ENCODE measurements at regions not wholly inside any gene's neighbourhood (a gene's known extent, or its start where the extent isn't known, plus 50 kb on each side); places are given as distances from the start of the nearest gene placed in this dataset.

DNA sequence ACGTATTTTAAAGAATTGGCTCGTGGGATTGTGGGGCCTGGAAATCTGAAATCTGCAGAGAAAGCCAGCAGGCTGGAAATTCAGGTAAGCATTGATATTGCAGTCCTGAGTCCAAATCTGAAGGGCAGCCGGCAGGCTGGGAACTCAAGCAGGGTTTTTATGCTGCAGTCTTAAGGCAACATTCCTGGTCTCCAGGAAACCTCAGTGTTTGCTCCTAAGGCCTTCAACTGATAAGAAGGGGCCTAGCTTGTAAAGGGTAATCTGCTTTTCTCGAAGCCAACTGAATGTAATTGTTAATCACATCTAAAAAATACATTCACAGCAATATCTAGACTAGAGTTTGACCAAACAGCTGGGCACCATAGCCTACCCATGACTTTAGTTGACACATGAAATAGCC, 154.4 kb downstream of the EFNB2 start:
- DNase-seq: no peak

- DNase-seq: no peak
Measured at GRCh38 chr13:106377931-106378662, 157.4 kb downstream of the EFNB2 start.

- no peak for DNase-seq
Measured at GRCh38 chr13:106377341-106377740, 158.1 kb downstream of the EFNB2 start.

DNA sequence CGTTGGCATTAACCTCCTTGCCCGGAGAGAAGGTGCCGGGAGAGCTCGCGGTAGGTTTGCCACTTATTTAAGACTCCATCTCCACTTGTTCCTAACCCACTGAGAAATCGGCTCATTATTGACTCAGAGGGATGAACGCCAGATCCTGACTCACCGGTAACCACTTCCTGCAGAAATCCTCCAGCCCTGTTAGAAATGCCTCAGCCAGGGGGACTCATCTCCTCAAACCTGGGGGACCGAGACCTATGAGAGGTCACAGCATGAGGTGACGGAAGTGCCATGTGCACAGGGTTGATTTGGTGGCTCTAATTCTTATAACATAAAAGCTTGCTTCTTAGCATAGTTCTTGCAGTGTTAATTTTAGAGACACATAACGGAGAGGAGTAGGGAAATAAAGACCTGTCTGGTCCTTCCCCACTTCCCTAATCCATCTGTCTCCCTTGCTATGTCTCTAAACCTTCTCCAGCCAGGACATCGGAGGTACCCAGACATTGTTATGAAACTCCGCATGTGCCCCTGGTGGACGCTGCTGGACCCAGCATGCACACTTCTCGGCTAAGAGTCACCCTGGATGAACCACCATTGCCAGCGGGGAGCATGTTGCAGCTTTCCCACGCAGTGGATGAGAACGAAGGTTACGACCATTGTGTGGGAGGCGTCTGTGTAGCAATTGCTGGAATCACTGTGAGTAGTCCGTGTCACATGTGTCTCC, 158.9 kb downstream of the EFNB2 start:
- no peak for DNase-seq

DNA sequence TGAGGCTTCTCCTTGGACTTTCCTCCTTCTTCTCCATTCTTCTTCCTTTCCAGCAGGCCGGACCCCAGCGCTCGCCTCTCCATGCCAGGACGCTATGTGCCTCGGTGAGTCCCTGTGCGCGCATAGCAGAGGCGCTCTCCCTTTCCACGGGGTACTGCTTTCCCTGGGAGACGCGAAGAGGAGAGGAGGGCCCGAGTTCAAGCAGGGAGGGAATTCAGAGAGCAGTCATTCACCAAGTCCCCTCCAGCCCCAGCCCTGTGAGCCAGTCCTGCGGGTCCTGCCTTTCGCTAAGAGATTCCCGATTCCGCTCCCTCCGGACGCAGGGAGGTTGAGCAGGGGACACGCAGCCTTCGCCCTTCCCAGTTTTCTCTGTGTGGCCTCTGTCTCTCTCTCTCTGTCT, 160.4 kb downstream of the EFNB2 start:
- DNase-seq: no peak

GRCh38 chr13:106374631-106375030, 160.8 kb downstream of the EFNB2 start:
- no peak for DNase-seq

GRCh38 chr13:106373989-106374572, 161.4 kb downstream of the EFNB2 start:
- DNase-seq: no peak

GRCh38 chr13:106373304-106373988, 162.0 kb downstream of the EFNB2 start:
- no peak for DNase-seq

GRCh38 chr13:106372199-106373155, 163.0 kb downstream of the EFNB2 start:
- no peak for DNase-seq

- no peak for DNase-seq
Measured at GRCh38 chr13:106371024-106371423, 164.4 kb downstream of the EFNB2 start.

DNA sequence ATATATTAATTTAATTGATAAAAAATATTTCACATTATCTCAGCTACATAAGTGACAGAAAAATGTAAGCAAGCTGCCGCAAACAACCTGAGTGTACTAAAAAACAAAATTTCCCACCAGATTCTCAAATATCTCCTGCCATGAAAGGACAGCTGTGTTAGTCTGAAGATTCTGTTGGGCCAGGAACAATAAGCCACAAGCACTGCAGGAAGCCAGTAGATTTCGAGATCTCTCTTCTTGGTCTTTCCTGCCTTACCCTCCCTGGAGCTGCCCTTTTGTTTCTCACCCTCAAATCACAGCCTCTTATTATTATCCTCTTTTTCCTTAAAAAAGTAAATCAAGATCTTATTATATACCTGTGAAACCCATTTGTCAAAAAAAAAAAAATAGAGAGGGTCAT, 165.6 kb downstream of the EFNB2 start:
- DNase-seq: no peak

- DNase-seq: no peak
Measured at GRCh38 chr13:106369091-106369490, 166.4 kb downstream of the EFNB2 start.

DNA sequence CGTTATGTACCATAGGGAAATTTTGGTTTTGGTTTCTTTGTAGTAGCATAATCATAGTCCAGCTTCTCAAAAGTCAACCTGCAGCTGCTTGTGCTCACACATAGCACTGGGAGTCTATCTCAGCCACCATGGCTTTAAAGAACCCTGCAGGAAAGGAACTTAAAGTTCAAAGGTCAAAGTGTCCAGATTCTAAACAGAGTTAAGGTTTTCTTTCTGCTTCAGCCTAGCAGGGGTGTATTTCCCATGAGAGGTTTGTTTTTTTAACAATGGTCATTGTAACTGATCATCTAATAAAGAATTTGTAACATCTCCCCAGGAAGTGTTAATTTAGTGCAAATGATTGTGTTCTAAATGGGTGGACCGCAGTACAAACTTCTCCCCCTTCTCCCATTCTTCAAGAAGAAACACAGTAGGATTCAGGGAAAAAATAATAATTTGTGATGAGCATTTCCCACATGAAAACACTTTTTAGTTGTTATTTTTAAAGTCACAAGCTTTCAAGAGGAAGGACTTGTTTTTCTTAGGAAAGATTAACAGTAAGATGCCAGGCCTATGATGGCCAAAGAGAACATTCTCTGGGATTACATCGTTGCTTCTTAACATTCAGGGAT, 168.0 kb downstream of the EFNB2 start:
- no peak for DNase-seq

DNA sequence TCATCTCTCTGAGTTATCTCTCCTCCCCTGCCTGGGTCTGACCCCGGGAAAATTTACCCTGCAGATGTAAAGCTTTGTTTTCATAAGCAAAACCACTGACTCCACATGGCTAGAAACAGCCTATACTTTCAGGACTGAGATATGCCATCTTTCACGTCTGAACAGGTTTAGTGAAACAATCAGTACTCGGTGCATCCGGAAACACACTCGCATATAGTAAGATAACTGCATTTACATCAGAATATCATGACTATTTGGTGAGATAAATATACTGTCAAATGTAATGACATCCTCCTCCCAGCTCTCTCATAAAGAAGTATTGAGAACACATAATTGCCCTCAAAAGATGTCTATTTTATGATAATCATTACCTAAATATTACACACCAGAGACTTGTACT, 172.8 kb downstream of the EFNB2 start:
- no peak for DNase-seq

GRCh38 chr13:106361621-106362020, 173.8 kb downstream of the EFNB2 start:
- no peak for DNase-seq

GRCh38 chr13:106357198-106357597, 178.3 kb downstream of the EFNB2 start:
- no peak for DNase-seq

GRCh38 chr13:106355866-106356265, 179.6 kb downstream of the EFNB2 start:
- no peak for DNase-seq

- DNase-seq: no peak
Measured at GRCh38 chr13:106354961-106355360, 180.5 kb downstream of the EFNB2 start.

GRCh38 chr13:106352850-106353249, 182.6 kb downstream of the EFNB2 start:
- no peak for DNase-seq

DNA sequence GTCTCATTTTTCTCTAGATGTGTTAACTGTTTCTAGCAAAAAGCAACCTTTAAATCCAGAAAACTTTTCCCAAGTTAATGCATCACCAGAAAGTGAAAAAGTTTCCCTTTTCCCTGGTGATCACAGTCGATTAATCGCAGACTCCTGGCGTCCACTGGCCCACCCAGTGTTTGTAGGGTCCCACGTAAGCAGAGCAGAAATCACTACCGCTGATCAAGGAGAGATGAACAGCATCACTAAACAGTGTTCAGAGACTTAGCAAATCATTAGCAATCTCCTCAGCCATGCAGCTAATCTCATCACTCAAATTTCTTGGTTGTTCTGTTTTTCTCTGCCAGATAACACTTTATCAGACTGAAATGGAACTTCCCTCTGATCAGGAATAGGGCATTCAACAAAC, 184.2 kb downstream of the EFNB2 start:
- no peak for DNase-seq

DNA sequence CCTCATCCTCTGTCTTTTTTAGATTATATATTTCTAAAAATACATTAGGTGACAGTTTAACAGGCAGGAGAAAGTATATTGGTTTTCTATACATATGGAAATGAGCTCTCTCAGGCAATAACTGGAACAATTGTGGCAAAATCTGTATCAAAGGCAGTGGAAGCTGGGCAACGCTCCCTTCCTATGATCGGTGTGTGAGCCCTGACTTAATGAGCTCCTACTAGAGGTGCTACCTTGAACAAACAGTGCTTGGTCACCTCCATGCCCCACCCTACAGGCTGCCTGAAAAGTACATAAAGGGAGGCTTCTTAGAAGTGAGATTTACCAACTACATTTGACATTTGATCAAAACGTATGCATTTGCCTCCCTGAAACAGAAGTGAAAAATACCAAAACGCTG, 185.3 kb downstream of the EFNB2 start:
- no peak for DNase-seq

Measured in activated CD8-positive, alpha-beta memory T cell treated with anti-CD3 and anti-CD28 coated beads for 24 hours (primary cell).